ENCODE measurements at regions not wholly inside any gene's neighbourhood (a gene's known extent, or its start where the extent isn't known, plus 50 kb on each side); places are given as distances from the start of the nearest gene placed in this dataset.

DNA sequence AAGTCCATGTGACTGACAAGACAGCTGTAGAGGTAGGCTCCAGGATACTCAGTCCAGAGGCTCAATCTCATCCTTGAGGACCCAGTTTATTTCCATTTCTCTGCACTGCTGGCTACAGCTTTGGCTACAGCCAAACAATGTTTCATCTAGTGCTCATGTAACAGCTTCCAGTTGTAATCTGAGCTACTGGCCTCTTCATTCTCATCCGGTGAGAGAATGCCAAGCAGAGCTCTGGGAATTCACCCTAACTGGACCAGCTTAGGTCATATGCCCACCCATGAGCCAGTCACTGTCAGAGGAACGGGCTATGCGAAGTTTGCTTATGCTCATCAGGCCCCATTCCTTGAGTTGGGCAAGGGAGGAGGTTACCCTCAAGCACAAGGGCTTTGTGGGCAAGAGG is 192.9 kb downstream of the EVX1 start:
- Histone ChIP-seq H3K9ac (no peak overlapping the region), H3K4me3 (ENCODE audit: low read depth in 2 of 2, low read length in 1 of 2) (no peak overlapping the region), H3K27me3 (ENCODE audit: insufficient read depth) (no peaks in the 10 kb centered on the region), H3K9me3 (no peaks in the 10 kb centered on the region), H4K20me1 (ENCODE audit: insufficient read depth) (no peaks in the 10 kb centered on the region), H3K4me1 (ENCODE audit: control insufficient read depth in 1 of 2, insufficient read depth in 2 of 2, low read depth in 1 of 2, low read length in 1 of 2) (no peaks in the 10 kb centered on the region), H3K36me3 (replicated peaks in 1 of 2; ENCODE audit: control insufficient read depth in 1 of 2, insufficient read depth in 2 of 2, low read length in 1 of 2) (no peaks in the 10 kb centered on the region), H2AFZ (ENCODE audit: low read depth) (no peak overlapping the region), H3K4me2 (no peak overlapping the region), H3K27ac (ENCODE audit: low read depth in 2 of 2, low read length in 1 of 2) (no peak overlapping the region), H3F3A (replicated peaks; ENCODE audit: insufficient read depth) (no peaks in the 10 kb centered on the region), H3K9me2 (no peaks in the 10 kb centered on the region), H3K79me2 (ENCODE audit: insufficient read depth) (no peaks in the 10 kb centered on the region)
- TF ChIP-seq IRF3 (IDR thresholded peaks at IDR 0.05; ENCODE audit: low read depth, low read length) (no peak), ZBTB33 (IDR thresholded peaks at IDR 0.05; ENCODE audit: borderline replicate concordance, low read depth) (no peak), ELF1 (IDR thresholded peaks at IDR 0.05) (no peak), EZH2phosphoT487 (IDR thresholded peaks at IDR 0.05; ENCODE audit: borderline replicate concordance, low read depth) (no peak)
- POLR2A ChIA-PET = no interaction called here
- CTCF ChIA-PET = interaction anchor here (0.9 to 1.0 kb wide), 3 partner anchors 9 to 489 kb away, joined by 3 to 4 read pairs (median 3); no protein-coding TSS in a partner anchor
- 51% methylated on average over 3 of the region's 3 CpGs for WGBS (ENCODE audit: low lambda C conversion rate)
- no peak for DNase-seq

DNA sequence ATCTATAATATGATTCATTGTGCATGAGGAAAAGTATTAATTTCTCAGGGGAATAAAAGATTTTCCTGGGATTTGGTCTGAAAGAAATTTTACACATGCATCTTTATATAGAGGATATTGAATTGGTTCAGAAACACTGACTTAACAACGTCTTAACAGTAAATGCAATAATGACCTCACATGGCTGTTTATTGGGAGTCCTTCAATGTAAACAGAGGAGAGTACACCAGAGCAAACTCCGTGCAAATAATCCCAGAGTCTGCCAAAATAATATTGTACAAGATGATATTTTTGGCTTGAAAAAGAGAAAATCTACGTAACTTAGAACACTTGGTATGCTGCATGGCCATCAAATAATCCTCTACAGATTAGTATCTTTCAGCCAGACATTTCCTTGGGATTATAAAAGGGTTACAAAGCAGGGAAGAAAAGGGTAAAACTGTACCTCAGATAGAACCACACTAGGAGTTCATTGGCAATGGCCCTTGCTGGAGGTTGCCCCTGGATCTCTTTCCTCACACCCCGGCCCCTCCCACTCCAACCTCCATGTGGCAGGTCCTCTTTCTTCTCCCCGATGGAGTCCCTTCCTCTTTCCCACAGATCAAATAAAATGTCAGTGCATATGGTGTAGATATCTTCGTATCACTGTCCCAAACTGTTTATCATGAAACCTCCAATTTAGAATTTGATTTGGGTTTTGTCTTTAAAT is 196.4 kb downstream of the EVX1 start:
- POLR2A ChIA-PET = no interaction called here
- Histone ChIP-seq H3K36me3 (replicated peaks in 1 of 2; ENCODE audit: control insufficient read depth in 1 of 2, insufficient read depth in 2 of 2, low read length in 1 of 2) (no peaks in the 10 kb centered on the region), H2AFZ (ENCODE audit: low read depth) (no peak overlapping the region), H3F3A (replicated peaks; ENCODE audit: insufficient read depth) (no peaks in the 10 kb centered on the region), H3K27ac (ENCODE audit: low read depth in 2 of 2, low read length in 1 of 2) (no peak overlapping the region), H3K79me2 (ENCODE audit: insufficient read depth) (no peaks in the 10 kb centered on the region), H3K4me2 (no peak overlapping the region), H3K27me3 (ENCODE audit: insufficient read depth) (no peaks in the 10 kb centered on the region), H3K4me1 (ENCODE audit: control insufficient read depth in 1 of 2, insufficient read depth in 2 of 2, low read depth in 1 of 2, low read length in 1 of 2) (no peaks in the 10 kb centered on the region), H3K9me2 (no peaks in the 10 kb centered on the region), H3K4me3 (ENCODE audit: low read depth in 2 of 2, low read length in 1 of 2) (no peak overlapping the region), H4K20me1 (ENCODE audit: insufficient read depth) (no peaks in the 10 kb centered on the region), H3K9ac (no peak overlapping the region), H3K9me3 (no peaks in the 10 kb centered on the region)
- no peak for DNase-seq
- WGBS (ENCODE audit: low lambda C conversion rate) = 36% methylated on average over 6 of the region's 6 CpGs
- CTCF ChIA-PET = no interaction called here
- TF ChIP-seq YY1 (IDR thresholded peaks at IDR 0.05; ENCODE audit: low read depth) (no peak), TAF1 (IDR thresholded peaks at IDR 0.05; ENCODE audit: borderline replicate concordance, low read depth, low read length) (no peak), ELF1 (IDR thresholded peaks at IDR 0.05) (no peak), SMC3 (IDR thresholded peaks at IDR 0.05; ENCODE audit: low read depth, low read length) (no peak), FOXM1 (IDR thresholded peaks at IDR 0.05; ENCODE audit: low read depth) (no peak), MAX (IDR thresholded peaks at IDR 0.05; ENCODE audit: low read depth) (no peak), IRF3 (IDR thresholded peaks at IDR 0.05; ENCODE audit: low read depth, low read length) (no peak), NFIC (IDR thresholded peaks at IDR 0.05; ENCODE audit: borderline replicate concordance) (no peak), POLR2AphosphoS5 (IDR thresholded peaks at IDR 0.05; ENCODE audit: low read depth, low read length) (no peak)

Data from SK-N-SH (cell line).